Activated T-cell treated with anti-CD3 and anti-CD28 coated beads for 1 hour (primary cell): ENCODE measurements at regions not wholly inside any gene's neighbourhood (a gene's known extent, or its start where the extent isn't known, plus 50 kb on each side); places are given as distances from the start of the nearest gene placed in this dataset.
"Not testable (repeated sequence)": the region's sequence is repeated elsewhere in the genome, so short reads cannot be mapped to it uniquely, and the experiment has no call there.

ENCODE experiments used
- DNase-seq: peaks from one replicate; pipeline ENCODE4 v3.0.0-alpha.2; 2020; ENCODE audit warnings: low read depth

DNA sequence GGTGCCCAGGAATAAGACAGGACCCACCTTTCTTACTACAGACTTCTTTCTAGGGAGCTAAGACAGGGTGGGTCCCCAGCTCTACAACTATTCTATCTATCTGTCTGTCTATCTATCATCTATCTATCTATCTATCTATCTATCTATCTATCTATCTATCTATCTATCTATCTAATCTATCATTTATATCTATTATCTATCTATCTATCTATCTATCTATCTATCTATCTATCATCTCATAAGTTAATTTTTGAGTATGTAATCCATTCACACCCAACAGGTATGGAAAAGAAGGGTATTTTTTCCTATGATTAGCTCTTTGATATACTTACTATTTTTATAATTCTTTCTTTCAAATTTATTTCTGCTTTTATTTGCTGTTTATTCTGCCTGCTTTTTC is 55.9 kb downstream of the BAMBI start:
- no peak for DNase-seq

DNA sequence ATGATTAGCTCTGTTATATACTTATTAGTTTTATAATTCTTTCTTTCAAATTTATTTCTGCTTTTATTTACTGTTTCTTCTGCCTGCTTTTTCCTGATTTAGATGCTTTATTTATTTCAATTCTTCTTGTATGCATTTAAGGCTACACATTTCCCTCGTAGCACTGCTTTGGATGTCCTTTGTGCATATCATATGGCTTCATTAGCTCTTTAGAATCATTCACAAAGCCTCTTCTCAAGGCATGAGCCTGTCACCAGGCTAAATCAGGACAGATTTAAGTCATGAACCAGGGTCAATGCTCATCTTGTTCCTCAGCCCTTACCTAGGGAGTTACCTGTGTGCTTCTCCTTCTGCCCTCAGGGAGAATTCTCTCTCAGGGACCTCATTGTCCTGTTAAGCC is 56.3 kb downstream of the BAMBI start:
- DNase-seq = no peak

DNA sequence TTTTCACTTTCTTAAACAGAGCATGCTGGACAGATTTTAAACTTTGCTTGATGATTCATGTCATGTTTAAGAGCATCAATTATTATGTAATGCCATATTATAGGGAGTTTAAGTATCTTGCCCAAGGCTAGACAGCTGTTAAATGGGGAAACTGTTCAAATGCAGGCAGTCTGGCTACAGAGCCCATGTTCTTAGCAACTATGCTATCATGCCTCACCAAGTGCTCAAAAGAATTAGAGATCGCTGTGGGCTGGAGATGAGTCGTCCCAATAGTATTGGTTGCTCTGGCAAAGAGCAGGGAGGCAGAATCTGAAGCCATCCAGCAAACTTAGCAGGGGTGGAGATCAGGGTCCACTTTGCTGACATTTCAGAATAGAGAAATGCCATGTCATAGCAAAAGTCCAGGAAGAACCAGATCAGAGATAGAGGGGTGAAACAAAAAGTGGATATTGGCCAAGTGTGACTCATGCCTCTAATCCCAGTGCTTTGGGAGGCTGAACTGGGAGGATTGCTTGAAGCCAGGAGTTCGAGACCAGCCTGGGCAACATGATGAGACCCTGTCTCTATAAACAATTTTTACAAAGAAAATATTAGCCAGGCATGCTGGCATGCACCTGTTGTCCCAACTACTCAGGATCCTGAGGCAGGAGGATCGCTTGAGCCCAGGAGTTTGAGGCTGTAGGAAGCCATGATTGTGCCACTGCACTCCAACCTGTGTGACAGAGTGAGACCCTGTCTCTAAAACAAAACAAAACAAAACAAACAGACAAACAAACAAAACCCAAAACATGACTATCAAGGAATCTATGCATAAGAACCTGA is 57.8 kb downstream of the BAMBI start:
- no peak for DNase-seq

DNA sequence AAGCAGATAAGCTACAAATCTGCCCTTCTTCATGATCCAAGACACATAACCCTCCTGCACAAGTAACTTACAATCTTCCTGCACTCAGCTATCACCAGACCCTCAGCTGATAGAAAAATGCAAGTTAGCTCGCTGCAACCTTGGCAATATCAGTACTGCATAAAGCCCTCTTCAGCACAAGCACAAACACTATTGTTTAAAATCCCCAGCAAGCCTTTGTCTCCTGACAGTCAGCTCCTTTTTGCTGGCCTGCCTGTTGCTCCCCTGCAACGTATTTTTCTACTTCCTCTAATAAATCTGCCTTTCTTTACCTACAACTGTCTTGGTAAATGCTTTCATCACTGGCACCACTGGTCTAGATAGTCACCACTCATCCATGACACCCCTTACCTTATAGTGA is 59.8 kb downstream of the BAMBI start:
- no peak for DNase-seq

DNA sequence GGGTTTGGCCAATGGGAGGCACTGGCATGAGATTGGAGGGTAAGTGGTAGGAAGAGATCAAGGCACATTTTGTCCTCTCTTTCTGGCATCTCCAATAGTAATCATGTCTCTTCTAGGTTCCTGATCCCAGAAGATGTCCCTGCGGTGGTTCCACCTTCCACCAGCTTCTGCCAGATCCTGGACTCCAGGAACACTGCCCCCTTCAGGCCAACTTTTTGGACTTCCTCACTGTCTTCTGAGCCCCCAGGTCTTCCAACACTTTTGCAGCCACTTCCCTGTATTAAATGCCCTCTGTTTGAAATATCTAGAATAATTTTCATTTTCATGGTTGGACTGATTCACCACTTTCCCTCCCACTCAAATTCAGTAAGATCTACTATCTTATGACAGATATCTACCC is 60.9 kb downstream of the BAMBI start:
- DNase-seq = no peak

DNA sequence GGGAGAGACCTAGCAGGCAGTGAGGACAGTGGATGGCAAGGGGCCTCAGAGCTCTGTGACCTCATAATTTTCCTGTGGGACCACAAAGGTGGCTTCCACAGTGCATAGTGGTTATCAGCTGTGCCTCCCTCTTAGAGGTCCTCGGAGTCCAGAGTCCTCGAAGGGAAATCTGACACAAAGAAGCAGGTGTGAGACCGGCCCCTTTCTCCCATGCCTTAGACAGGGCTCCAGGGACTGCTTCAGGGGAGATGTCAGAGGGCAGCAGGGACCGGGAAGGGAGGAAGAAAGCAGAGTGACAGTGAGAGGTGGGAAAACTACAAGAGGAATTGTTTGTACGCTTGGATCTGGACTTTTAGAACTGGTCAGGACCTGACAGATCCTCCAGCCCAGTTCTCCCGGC is 66.3 kb downstream of the BAMBI start:
- no peak for DNase-seq

DNA sequence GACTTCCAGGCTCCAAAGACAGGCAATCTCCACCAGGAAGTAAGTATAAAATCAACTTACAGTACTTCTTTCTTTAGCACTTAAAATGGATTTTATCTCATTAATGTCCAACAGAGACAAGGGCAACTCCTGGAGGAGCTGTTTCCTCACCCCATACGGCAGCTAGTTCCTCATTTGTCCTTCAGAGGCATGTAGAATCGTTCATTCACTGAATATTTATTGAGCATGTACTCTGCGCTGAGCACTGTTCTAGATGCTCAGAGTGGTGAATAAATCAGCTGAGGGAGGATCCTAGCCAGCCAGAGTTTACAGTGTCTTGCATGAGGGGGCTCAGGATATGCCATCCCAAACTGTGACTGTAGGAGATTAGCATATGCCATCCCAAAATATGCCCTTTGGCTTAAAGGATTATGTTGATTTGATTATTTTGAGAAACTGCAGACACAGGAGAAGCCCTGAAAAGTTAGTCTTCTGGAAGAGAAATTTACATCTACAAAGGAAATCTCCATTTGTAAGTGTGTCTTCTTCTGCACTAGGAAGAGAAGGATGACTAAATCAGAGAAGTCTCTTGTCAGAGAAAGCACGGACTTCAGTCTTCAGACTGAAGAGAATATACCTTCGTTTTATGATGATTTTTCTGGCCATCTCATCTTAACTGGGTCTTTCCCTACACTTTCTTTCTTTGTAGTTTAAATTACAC is 66.9 kb downstream of the BAMBI start:
- no peak for DNase-seq

DNA sequence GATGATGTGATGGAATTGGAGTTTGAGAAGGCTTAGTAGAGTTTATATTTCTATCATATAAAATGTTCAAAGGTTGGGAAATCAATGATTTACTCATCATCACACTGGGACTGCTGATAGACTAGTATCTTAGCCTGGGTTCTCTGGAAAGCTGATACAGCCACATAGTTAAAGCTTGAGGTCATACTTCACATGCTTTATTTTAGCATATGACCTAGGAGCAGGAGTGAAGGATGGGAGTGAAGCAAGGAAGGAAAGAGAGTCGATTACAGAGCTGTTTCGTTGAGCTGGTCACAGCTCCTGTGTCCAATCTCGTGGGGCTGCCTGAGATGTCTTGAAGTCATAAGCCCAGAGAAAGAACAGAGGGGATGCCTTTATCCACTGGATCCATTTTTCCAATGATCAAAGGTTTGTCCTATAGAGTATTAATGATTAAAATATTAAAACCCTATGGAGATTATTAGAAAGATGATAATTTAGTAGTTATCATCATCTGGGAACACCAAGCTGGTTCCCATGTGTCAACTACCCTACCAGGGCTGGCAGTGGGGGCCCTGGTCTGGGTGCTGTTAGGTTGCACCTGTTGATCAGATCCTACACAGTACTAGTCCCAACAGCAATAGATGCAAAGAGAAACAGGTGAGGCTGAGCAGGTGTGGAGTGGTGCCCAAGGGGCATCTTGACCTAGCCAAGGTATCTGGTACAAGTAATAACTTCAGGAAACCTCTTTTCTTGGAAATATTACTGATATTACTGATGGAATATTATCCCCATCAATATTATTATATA is 77.8 kb downstream of the BAMBI start:
- no peak for DNase-seq

DNA sequence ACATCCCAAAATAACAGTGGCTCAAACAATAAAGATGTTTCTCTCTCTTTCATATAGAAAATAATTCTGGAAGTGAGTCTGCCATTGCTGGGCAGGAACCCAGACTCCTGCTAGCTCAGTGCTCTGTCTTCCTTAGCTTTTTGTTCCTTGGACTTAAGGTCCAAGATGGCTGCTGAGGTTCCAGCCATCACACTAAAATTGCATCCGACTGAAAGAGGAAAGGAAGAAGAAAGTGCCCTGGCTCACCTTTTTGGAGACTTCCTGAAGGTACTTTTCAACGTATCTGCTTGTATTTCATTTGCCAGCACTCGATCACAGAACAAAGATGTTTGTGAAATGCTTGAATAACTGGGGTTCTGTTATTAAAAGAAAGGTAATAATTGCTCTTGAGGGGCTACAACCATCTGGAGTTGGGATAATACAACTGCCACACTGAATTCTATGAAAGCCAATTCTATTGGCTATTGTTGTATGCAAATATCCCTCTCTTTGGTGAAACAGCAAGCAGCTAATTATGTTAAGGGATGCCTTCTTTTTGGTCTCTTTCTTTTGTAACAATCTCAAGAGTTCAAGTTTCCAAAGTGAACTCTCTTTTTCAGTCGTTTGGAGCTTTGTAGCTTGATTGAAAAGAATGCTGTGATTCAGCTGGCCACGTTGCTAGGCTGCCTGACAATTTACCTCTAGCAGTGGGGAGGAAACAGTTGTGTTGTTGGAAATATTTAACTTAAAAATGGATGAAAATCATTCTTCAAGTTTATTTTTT is 83.9 kb downstream of the BAMBI start:
- no peak for DNase-seq

DNA sequence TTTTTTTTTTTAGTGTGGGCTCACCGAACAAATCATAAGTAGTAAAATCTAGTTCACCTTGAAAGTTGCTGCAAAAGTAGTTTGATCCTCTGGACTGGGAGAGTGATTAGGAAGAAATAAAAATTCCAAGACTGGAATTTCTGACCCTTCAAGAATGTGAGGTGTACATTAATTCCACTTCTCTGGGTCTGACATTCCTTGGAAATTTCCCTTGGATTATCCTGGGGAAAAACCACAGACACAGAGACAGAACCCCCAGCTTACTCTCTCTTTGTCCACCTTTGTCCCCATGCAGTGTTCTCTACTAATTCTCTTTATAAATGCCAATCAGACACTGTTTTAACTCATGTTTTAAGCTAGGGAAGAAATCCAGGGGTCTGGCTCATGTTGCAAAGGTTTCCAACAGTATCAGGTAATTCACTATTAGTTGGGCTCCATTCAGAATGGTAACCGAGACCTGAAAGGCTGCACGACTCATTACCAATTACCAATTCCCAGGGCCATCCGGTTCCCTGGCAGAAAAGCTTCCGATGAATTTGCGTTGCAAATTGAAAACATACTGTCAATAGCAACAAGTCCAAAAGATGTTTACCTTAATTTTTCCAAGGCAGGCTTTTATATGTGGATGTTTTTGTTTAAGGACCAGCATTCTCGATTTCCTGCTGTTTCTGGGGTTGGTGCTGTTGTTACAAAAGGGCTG is 86.3 kb downstream of the BAMBI start:
- DNase-seq = no peak

DNA sequence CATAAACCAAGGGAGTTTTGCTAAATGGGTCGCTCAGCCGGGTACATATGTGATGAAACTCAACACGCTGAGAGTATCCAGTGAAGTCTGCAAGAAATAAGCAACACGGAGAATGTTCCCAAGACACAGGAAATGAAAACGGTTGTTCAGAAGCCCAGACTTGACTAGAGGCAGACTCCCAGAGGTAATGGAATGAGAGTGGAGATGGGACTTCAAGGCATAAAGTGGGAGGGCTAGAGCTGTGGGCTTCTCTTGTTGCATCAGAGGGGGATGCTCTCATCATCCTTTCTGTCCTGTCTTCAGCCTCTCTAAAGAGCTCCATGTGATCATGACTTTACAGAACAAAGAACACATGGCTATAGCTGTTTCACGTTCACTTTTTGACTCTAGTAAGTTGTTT is 88.3 kb downstream of the BAMBI start:
- DNase-seq = no peak

DNA sequence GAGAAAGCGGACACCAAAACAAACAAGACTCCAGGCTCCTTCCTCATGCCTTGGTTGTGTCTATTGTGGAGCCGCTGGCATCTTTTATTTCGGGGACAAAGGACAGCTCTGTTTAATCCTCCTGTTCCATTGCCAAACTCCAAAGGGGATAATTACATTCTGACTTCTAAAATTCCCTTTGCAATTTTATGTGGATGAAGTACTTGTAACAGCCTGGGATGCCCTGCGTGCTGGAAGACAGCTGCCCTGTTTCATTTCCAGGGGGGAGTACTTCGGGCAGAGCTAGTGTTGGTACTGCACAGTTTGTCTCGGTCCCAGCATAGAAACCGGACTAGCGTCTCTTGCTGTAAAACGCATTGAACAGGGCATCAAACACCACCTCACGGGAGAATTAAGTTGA is 90.9 kb downstream of the BAMBI start:
- DNase-seq = no peak

DNA sequence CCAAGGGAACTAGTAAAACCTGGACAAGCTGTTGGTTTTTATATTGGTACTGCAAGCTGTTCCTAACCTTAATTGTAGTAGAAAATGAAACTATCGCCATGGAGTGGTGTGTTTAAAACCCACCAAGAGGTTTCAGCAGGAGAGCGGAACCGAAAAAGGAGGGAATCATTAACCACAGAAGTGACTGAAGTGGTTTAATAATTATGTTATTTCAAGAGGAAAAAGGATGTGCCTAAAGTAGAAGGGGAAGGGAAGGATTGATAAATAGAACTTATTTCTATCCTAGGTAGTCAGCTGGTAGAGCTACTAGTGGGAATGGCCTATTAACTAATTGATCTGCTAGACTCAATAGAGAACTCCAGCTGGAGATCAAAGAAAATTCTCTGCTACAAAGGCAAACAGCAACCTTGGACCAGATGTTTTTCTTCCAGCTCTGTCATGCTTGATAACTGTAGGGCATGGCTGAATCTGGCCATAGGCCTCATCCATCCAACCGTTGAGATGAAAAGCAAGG is 91.8 kb downstream of the BAMBI start:
- no peak for DNase-seq

DNA sequence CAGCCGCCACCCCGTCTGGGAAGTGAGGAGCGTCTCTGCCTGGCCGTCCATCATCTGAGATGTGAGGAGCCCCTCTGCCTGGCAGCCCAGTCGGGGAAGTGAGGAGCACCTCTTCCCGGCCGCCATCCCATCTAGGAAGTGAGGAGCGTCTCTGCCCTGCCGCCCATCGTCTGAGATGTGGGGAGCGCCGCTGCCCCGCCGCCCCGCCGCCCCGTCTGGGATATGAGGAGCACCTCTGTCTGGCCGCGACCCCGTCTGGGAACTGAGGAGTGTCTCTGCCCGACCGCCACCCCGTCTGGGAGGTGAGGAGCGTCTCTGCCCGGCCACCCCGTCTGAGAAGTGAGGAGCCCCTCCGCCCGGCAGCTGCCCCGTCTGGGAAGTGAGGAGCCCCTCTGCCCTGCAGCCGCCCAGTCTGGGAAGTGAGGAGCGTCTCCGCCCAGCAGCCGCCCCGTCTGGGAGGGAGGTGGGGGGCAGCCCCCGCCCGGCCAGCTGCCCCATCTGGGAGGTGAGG is 94.3 kb downstream of the BAMBI start:
- not testable (repeated sequence) for DNase-seq

DNA sequence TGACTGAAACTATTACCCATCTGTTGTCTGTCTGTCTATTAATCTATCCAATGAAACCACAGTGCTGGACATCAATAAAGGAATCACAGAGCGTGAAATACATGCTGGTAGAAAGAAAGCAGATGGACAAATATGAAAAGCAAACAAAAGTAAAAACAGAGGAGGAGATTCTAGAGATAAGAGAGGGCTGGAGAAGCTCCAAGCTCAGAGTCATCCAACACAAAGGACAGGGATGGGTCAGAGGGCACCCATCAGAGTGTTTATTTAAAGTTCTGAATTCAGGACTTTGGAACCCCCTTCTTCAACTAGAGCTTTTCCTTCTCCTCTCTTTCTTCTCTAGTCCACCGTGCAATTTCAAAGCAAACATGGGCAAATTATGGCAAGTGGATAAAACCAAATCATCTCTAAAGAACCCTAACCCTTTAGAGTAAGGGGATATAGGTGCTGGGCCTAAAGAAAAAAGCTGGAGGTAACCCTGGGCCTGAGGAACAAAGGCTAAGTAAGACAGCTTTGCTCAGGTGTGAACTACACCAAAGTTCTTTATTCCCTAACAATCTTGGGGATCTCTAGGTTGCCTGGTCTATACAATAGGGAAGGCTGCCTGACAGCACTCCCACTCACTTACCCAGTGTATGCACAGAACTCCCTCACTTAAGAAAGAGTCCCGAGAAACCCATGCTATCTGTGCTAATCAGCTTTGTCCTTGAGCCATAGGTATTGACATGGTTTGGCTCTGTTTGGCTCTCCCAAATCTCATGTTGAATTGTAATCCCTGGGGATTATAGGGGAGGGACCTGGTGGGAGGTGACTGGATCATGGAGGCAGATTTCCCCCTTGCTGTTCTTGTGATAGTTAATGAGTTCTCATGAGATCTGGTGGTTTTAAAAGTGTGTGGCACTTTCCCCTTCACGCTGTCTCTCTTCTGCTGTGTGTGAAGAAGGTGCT is 97.0 kb downstream of the BAMBI start:
- DNase-seq = no peak

DNA sequence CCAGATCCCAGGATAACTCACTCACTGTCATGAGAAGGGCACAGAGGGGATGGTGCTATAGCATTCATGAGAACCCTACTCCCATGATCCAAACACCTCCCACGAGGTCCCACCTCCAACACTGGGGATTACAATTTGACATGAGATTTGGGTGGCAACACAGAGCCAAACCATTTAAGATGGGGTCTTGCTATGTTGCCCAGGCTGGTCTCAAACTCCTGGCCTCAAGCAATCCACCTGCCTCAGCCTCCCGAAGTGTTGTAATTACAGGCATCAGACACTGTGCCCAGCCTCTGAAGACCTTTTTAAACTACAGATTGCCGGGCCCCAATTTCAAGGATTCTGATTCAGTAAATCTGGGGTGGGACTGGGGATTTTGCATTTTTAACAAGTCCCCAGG is 98.5 kb downstream of the BAMBI start:
- DNase-seq = no peak

DNA sequence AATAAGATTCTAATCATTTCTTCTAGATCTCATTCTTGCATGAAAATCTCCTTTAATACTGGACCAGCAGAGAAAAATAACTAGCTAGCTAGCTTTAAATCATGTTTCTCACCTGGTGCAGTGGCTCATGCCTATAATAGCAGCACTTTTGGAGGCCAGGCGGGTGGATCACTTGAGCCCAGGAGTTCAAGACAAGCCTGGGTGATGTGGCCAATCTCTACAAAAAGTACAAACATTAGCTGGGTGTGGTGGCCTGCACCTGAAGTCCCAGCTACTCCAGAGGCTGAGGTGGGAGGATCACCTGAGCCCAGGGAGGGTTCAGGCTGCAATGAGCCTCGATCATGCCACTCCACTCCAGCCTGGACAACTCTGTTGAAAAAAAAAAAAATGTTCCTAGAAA is 99.2 kb downstream of the BAMBI start:
- DNase-seq = no peak

DNA sequence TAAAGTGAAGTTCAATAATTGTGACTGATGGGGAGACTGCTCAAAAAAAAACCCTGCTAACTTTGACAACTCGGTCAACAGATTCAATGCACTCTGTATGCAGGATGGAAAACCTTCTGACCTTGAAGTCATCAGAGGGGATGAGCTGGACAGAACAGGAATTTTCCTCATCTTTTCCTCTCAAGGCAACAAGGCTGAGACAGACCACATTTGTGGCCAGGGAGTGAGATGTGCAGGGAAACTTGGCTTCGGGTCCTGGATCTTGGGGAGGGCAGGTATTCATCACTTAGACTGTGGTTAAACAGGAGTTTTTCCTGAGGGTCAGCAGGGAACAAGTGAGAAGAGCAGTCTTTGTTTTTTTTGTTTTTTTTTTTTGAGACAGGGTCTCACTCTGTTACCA is 100.6 kb downstream of the BAMBI start:
- DNase-seq = no peak

DNA sequence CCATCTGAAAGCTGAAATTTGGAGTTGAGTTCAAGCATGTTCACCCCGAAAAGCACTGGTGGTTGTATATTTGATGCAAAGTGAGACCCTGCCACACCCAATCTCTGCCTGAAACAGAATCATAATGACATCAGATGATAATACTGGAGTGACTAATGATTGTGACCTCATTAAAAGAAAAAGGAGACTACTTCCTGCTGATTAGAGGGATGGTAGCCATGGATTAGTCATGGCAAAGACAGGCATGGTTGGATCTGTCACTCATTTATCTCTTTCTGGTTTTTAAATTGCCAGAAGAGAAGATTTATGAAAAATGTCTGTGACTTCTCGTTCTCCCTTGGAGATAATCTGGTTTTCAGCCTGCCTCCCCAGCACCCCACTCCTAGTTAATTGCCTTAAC is 101.2 kb downstream of the BAMBI start:
- no peak for DNase-seq

DNA sequence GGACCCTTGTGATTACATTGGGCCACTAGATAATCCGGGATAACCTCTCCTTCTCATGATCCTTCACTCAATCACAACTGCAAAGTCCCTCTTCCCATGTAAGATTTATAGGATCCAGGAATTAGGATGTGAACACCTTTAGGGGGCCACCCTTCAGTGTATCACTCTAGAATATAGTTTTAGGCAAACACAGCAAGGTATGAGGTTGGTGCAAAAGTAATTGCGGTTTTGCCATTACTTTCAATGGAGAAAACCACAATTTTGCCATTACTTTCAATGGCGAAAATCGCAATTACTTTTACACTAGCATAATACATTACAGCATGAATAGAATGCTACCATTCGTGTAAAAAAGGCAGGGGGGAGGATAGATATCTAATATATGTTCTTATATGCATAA is 104.0 kb downstream of the BAMBI start:
- no peak for DNase-seq
